ENCODE measurements at regions not wholly inside any gene's neighbourhood (a gene's known extent, or its start where the extent isn't known, plus 50 kb on each side); places are given as distances from the start of the nearest gene placed in this dataset.

DNA sequence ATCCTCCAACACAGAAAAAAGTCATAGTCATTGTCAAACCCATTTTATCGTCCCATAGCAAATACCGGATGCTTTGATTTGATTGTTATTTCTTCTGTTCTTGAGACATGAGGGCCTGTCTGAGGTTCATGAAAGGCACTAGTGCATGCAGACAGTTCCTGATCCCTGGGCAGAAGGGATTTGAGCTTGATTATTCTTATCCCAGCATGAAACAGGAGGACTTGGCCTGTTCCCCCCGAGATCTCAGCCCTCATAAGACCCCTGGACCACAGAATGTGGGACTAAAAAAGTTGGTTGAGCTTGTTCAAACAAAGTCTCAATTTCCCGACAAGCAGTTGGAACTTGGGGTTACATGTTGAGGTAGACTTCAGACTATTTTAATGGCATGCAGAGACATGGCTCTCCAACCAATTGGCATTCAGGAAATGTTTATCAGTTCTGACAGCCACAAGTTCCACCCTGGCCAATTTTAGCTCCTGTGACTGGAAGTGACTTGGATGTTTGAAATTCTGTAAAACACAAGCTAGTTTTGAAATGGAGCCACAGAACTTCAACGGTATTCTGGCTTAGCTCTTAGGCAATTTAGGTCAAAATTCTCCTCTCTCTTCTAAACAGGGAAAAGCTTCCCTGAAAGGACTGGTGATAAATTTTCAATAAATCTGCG, 366.9 kb upstream of the SLC14A2 start:
- TF ChIP-seq, protein P1, sequence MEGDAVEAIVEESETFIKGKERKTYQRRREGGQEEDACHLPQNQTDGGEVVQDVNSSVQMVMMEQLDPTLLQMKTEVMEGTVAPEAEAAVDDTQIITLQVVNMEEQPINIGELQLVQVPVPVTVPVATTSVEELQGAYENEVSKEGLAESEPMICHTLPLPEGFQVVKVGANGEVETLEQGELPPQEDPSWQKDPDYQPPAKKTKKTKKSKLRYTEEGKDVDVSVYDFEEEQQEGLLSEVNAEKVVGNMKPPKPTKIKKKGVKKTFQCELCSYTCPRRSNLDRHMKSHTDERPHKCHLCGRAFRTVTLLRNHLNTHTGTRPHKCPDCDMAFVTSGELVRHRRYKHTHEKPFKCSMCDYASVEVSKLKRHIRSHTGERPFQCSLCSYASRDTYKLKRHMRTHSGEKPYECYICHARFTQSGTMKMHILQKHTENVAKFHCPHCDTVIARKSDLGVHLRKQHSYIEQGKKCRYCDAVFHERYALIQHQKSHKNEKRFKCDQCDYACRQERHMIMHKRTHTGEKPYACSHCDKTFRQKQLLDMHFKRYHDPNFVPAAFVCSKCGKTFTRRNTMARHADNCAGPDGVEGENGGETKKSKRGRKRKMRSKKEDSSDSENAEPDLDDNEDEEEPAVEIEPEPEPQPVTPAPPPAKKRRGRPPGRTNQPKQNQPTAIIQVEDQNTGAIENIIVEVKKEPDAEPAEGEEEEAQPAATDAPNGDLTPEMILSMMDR (IDR thresholded peaks at IDR 0.05) = no peak
- TF ChIP-seq POLR2A (IDR thresholded peaks at IDR 0.05) = no peak
